Body of pancreas (tissue), 4 donors: ENCODE measurements at regions not wholly inside any gene's neighbourhood (a gene's known extent, or its start where the extent isn't known, plus 50 kb on each side); places are given as distances from the start of the nearest gene placed in this dataset.

ENCODE experiments used
- CTCF ChIP-seq, 7 experiments: fragments of 450-650 bp in 4 of 7; fragments of 200-600 bp in 3 of 7; sonication (generic) in 3 of 7; IDR thresholded peaks; one replicate each; pipeline ENCODE4 v1.5.1; 2016 to 2019; ENCODE audit warnings: antibody characterized with exemption in 7 of 7
- POLR2A ChIP-seq, 3 donors: fragments of 450-650 bp; IDR thresholded peaks; one replicate each; pipeline ENCODE4 v1.6.1; 2016; ENCODE audit warnings: antibody characterized with exemption in 3 of 3, mild to moderate bottlenecking in 2 of 3

DNA sequence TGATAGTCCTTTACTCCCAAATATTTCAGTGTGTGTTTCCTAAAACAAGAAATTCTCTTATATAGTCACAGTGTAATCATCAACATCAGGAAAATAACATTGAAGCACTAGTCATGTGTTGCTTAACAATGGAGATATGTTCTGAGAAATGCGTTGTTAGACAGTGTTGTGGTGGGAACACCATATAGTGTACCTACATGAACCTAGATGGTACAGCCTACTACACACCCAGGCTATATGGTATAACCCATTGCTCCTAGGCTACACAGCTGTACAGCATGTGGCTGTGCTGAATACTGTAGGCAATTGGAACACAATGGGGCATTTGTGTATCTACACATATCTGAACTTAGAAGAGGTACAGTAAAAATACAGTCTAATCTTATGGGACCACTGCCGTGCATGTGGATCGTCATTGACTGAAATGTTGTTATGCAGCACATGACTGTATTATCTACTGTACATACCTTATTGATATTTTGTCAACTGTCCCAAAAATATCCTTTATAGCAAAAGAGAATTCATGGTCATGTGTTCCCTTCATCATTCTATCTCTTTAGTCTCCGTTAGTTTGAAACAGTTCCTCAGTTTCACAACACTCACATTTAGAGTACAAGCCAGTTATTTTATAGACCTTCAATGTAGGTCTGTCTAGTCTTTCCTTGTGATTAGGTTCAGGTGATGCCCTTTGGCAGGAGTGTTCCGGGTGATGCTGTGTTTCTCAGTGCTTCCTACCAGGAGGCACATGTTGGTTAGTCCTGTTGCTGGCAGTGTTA, 109.7 kb downstream of the SLC25A47 start:
- TF ChIP-seq CTCF (IDR thresholded peaks at IDR 0.05) (no peak), POLR2A (IDR thresholded peaks at IDR 0.05) (no peak)
